Ectodermal cell (in vitro differentiated cells): ENCODE measurements at regions not wholly inside any gene's neighbourhood (a gene's known extent, or its start where the extent isn't known, plus 50 kb on each side); places are given as distances from the start of the nearest gene placed in this dataset.

ENCODE experiments used
- H3K27ac ChIP-seq: 2 replicates; pipeline ENCODE4 v1.7.0; 2013; ENCODE audit warnings: mild to moderate bottlenecking, low read depth, low read length; ENCODE audit not compliant: insufficient read depth, poor library complexity, severe bottlenecking
- H3K27me3 ChIP-seq: 2 replicates; pipeline ENCODE4 v1.7.0; 2013; ENCODE audit warnings: mild to moderate bottlenecking, low read length; ENCODE audit not compliant: insufficient read depth, control insufficient read depth, poor library complexity, severe bottlenecking
- H3K36me3 ChIP-seq: one replicate; pipeline ENCODE4 v1.7.0; 2013; ENCODE audit warnings: low read length; ENCODE audit not compliant: control insufficient read depth, insufficient read depth
- H3K4me1 ChIP-seq: one replicate; pipeline ENCODE4 v1.7.0; 2013; ENCODE audit warnings: low read length; ENCODE audit not compliant: control insufficient read depth, insufficient read depth
- H3K4me3 ChIP-seq: 2 replicates; pipeline ENCODE4 v1.7.0; 2013; ENCODE audit warnings: low read depth, low read length, control low read depth; ENCODE audit not compliant: insufficient read depth
- H3K9me3 ChIP-seq: 2 replicates; pipeline ENCODE4 v1.7.0; 2013; ENCODE audit warnings: mild to moderate bottlenecking, low read length, moderate library complexity; ENCODE audit not compliant: control insufficient read depth
- WGBS, 2 experiments: methylation state at CpG; one replicate each; pipeline ENCODE4 v1.1.7; 2013; ENCODE audit warnings: missing lambda C conversion rate in 2 of 2; 5-methylcytosine and 5-hydroxymethylcytosine counted together

DNA sequence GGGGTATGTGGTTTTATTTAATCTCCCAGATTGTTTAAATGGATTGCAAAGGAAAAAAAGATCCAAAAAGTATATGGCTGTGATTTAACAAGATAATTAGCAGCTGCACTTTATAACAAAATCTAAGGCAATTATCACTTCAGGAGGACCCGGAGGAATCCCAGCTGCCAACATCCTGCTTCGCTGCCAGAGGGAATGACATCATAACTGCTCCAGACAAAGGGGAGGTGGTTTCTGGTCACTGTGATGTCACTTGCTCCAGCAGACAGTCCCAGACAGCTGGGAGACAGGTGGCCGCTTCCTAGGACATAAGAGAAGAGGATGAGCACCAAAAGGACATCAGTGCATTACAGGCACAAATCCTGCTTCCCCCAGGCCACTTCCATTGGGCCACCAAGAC is 371.0 kb downstream of the BCOR start:
- peaks cover 5% of the 10 kb centered on the region for H3K4me1 ChIP-seq
- no peaks in the 10 kb centered on the region for H3K27me3 ChIP-seq
- WGBS, 2 experiments = 83 to 94% methylated on average over 3 of the region's 3 CpGs
- no peak overlapping the region for H3K4me3 ChIP-seq
- no peaks in the 10 kb centered on the region for H3K36me3 ChIP-seq
- H3K27ac ChIP-seq = no peak overlapping the region
- no peaks in the 10 kb centered on the region for H3K9me3 ChIP-seq

DNA sequence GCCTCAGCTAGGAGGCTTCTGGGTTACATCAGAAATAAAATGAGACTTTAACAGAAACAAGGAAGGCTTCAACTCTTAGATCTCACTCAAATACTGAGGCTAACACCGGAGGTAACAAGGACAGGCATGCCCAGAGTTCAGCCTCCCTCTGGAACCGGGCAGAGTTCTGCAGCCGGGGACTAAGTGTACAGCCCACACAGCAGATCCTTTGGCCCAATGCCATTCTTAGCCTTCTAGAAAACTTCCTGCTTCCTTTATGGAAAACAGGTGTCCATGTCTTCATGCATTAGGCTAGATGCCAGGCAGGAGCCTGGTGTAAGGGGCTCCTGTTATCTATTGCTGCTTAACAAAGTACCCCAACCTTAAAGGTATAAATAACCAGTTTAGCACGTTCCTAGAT is 369.7 kb downstream of the BCOR start:
- Histone ChIP-seq H3K4me1 (peaks cover 5% of the 10 kb centered on the region), H3K36me3 (no peaks in the 10 kb centered on the region), H3K9me3 (no peaks in the 10 kb centered on the region), H3K27me3 (no peaks in the 10 kb centered on the region), H3K4me3 (no peak overlapping the region), H3K27ac (no peak overlapping the region)
- 90 to 93% methylated on average over 4 of the region's 4 CpGs for WGBS, 2 experiments

DNA sequence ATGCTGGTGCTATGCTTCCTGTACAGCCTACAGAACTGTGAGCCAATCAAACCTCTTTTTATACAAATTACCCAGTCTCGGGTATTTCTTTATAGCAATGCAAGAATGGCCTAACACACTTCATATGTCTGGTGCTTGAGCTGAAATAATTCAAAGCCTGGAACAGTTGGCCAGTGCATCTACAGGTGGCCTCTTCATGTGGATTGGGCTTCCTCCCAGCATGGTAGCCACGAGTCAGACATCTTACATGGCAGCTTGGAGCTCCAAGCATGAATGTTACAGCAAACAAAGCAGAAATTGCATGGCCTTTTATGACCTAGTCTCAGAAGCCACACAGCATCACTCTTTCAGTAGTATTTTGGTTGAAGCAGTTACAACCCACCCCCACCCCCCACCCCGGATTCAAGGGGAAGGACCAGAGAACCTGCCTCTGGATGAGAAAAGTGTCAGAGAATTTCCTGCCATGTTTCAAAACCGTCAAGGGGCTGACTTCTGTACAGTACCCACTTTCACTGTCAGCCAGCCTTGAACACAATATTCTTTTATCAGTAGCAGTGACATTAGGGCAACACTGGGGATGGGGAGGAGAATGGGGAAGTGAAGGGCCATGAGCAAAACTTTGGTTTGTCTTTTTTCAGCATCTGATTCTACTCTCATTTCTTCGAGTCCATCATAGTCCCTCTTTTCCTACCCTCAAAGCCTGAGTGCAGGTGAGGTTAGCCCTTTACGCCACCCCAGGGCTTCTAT is 368.7 kb downstream of the BCOR start:
- Histone ChIP-seq H3K4me1 (peaks cover 5% of the 10 kb centered on the region), H3K27ac (no peak overlapping the region)
- WGBS, 2 experiments = 87 to 93% methylated on average over 4 to 5 of the region's 6 CpGs

DNA sequence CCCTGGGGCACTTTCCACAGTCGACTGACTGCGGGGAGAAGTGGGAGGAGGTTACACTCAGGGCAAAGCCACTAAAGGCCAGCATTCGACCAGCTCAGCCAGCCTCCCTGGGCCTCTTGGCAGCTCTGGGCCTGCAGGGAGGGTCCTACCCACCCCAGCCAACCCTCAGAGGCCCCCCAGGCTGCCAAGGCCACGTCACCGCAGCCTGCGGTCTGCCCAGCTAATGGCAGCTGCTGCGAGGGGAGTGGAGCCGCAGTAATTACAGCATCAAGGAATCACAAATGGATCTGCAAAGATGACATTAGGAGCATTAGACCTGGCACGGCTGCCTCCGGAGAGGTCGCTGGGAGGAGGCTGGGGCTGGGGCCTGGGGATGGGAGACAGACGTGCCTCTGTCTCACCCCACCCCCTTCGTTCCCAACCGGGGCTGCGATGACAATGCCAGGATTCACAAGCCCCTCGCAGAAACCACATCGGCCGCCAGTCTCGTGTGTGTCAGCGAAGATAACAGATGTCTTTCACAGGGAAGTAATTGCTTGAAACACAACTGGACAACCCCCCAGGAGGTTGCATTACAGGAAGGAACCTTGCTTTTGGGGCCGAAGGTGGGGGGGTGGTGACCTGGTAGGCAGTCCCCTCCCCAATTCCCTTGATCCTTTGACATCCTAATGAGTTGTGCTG is 367.6 kb downstream of the BCOR start:
- Histone ChIP-seq H3K4me1 (peaks cover 5% of the 10 kb centered on the region), H3K9me3 (no peaks in the 10 kb centered on the region), H3K4me3 (no peak overlapping the region), H3K36me3 (no peaks in the 10 kb centered on the region), H3K27ac (no peak overlapping the region), H3K27me3 (no peaks in the 10 kb centered on the region)
- 25 to 29% methylated on average over 21 of the region's 21 CpGs for WGBS, 2 experiments

More for the DNA sequence above, 368.7 kb downstream of the BCOR start:
- H3K27me3 ChIP-seq = no peaks in the 10 kb centered on the region
- H3K9me3 ChIP-seq = no peaks in the 10 kb centered on the region
- no peaks in the 10 kb centered on the region for H3K36me3 ChIP-seq
- H3K4me3 ChIP-seq = no peak overlapping the region

DNA sequence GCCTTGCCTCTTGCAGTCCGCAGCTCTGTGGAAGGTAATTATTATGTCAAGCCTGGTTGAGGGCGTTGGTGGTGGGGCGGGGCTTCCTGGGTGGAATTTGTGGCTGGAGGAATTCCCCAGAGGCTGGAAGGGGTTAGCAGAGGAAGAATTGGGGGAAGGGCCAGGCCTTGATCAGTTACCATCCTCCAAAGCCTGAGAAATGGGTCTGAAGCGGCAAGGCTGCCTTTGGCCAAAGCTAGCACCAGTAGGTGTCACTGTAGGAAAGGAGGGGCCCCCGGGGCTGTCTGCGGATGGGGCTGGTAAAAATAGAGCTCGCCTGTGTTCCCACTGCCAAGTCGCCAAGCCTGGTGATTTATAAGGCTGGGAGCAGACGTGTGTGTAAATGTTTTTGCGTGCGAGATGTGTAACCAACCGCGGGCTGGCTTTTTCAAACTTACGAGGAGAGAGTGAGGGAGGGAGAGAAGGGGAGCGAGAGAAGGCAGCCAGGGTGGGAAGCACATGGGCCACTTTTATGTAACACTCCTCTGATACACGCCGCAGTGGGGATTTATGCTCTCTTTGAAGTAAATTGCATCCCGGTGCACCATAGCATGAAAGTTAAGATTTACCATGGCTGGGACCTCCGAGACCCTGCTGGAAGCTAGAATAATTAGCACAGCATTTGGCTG is 367.0 kb downstream of the BCOR start:
- Histone ChIP-seq H3K36me3 (no peaks in the 10 kb centered on the region), H3K9me3 (no peaks in the 10 kb centered on the region), H3K4me3 (no peak overlapping the region), H3K27ac (no peak overlapping the region), H3K4me1 (peaks cover 5% of the 10 kb centered on the region), H3K27me3 (no peaks in the 10 kb centered on the region)
- WGBS, 2 experiments = 29 to 31% methylated on average over 19 of the region's 19 CpGs

DNA sequence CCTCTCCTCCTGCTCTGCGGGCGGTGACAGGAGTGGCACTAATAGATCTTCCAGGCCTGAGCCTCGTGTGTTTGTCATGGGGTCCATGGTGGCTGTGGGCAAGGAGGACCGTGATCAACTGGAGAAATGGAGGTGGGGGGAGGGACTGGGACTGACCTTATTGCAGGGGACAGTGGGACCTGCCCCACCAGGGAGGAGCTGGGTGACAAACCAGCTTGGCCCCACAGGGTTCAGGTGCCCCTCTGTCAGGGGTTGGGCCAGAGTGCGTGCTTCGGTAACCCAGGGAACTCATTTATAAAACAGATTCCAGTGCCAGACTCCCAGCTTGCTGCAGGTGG is 366.5 kb downstream of the BCOR start:
- H3K27me3 ChIP-seq = no peaks in the 10 kb centered on the region
- H3K9me3 ChIP-seq = no peaks in the 10 kb centered on the region
- H3K4me1 ChIP-seq = peaks cover 5% of the 10 kb centered on the region
- H3K36me3 ChIP-seq = no peaks in the 10 kb centered on the region
- no peak overlapping the region for H3K4me3 ChIP-seq
- 74 to 75% methylated on average over 6 of the region's 6 CpGs for WGBS, 2 experiments
- no peak overlapping the region for H3K27ac ChIP-seq

DNA sequence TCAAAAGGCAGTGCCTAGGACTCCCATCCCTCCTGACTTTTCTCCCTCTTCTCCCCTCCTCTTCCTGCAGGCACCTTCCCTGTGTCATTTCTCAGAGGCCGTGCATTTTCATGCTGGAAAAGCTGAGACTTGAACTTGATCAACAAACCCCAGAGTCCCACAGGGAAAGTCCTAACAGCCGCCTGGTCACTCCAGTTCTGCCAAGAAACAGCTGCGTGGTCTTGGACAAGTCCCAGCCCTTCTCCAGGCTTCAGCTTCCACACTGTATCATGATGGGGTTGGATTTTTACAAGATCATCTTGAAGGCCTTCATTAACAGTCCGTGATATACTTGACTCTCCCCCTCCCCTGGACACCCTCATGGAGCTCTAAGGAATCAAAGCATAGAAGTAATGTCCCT is 366.0 kb downstream of the BCOR start:
- 89 to 95% methylated on average over 3 to 4 of the region's 4 CpGs for WGBS, 2 experiments
- no peak overlapping the region for H3K4me3 ChIP-seq
- peaks cover 5% of the 10 kb centered on the region for H3K4me1 ChIP-seq
- no peaks in the 10 kb centered on the region for H3K27me3 ChIP-seq
- H3K9me3 ChIP-seq = no peaks in the 10 kb centered on the region
- H3K27ac ChIP-seq = no peak overlapping the region
- H3K36me3 ChIP-seq = no peaks in the 10 kb centered on the region

DNA sequence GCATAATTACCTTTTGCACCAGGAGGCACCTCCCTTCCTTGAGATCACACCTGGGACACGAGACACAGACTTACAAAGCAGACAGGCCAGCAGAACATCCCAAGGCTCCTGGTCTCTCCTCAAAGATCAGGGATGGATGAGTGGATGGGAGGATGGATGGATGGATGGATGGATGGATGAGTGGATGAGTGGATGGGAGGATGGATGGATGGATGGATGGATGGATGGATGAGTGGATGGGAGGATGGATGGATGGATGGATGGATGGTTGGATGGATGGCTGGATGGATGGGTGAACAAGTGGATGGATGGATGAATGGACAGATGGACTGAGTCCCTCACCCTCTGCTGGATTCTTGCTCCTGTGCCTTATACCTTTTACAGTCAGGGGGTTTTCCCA is 364.0 kb downstream of the BCOR start:
- no peaks in the 10 kb centered on the region for H3K9me3 ChIP-seq
- 90 to 100% methylated on average over 1 of the region's 1 CpG for WGBS, 2 experiments
- H3K4me3 ChIP-seq = no peak overlapping the region
- peaks cover 5% of the 10 kb centered on the region for H3K4me1 ChIP-seq
- H3K36me3 ChIP-seq = no peaks in the 10 kb centered on the region
- H3K27ac ChIP-seq = no peak overlapping the region
- H3K27me3 ChIP-seq = no peaks in the 10 kb centered on the region

DNA sequence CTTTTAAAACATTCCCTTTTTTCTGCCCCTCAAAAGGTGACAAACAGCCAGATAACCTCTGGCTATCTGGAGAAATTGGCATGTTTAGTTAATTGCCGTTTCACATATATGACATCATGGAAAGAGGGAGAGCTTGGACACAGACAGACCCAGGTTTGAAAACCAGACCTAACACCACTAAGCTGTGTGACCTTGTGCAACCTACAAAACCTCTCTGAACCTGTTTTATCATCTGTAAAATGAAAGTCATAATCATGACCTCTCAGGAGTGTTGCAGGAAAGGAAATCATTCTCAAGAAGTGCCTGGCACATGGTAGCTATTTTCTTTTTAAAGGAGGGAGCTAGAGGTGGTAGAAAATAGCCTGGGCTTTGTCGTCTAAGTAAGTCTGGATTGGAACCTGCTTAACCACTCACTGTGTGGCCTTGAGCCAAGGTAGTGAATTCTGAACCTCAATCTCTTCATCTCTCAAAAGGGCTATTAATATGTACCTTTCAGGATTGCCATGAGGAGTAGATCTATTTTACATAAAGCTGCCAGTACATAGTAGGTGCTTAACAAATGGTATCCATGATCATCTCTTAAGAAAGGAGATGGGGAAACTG is 363.5 kb downstream of the BCOR start:
- no peaks in the 10 kb centered on the region for H3K27me3 ChIP-seq
- H3K27ac ChIP-seq = no peak overlapping the region
- H3K4me1 ChIP-seq = peaks cover 5% of the 10 kb centered on the region
- no peaks in the 10 kb centered on the region for H3K36me3 ChIP-seq
- WGBS, 2 experiments = 94% methylated on average over 2 of the region's 2 CpGs
- H3K4me3 ChIP-seq = no peak overlapping the region
- no peaks in the 10 kb centered on the region for H3K9me3 ChIP-seq
